ENCODE measurements at regions not wholly inside any gene's neighbourhood (a gene's known extent, or its start where the extent isn't known, plus 50 kb on each side); places are given as distances from the start of the nearest gene placed in this dataset.
A peak's percentile ranks its signal among the peaks of the same experiment; 100 is the strongest.

GRCh38 chr5:133732536-133732935 lies 120.2 kb upstream of the FSTL4 start:
- no peak for DNase-seq

GRCh38 chr5:133731951-133732350 lies 119.6 kb upstream of the FSTL4 start:
- no peak for DNase-seq

GRCh38 chr5:133730866-133731265 lies 118.5 kb upstream of the FSTL4 start:
- DNase-seq = no peak

- no peak for DNase-seq
Measured at GRCh38 chr5:133730346-133730745, 118.0 kb upstream of the FSTL4 start.

- DNase-seq = no peak
Measured at GRCh38 chr5:133729800-133730199, 117.5 kb upstream of the FSTL4 start.

GRCh38 chr5:133728475-133728874 lies 116.1 kb upstream of the FSTL4 start:
- DNase-seq = no peak

GRCh38 chr5:133727636-133728035 lies 115.3 kb upstream of the FSTL4 start:
- DNase-seq = no peak

GRCh38 chr5:133723651-133724366 lies 111.5 kb upstream of the FSTL4 start:
- no peak for DNase-seq

GRCh38 chr5:133723126-133723525 lies 110.8 kb upstream of the FSTL4 start:
- no peak for DNase-seq

- DNase-seq = no peak
Measured at GRCh38 chr5:133721365-133721764, 109.0 kb upstream of the FSTL4 start.

- no peak for DNase-seq
Measured at GRCh38 chr5:133718457-133718856, 106.1 kb upstream of the FSTL4 start.

- no peak for DNase-seq
Measured at GRCh38 chr5:133716532-133717183, 104.3 kb upstream of the FSTL4 start.

- DNase-seq = no peak
Measured at GRCh38 chr5:133715616-133716015, 103.3 kb upstream of the FSTL4 start.

- DNase-seq = no peak
Measured at GRCh38 chr5:133715216-133715615, 102.9 kb upstream of the FSTL4 start.

- DNase-seq = no peak
Measured at GRCh38 chr5:133714161-133714915, 102.0 kb upstream of the FSTL4 start.

GRCh38 chr5:133713751-133714150 lies 101.4 kb upstream of the FSTL4 start:
- no peak for DNase-seq

- no peak for DNase-seq
Measured at GRCh38 chr5:133713209-133713608, 100.9 kb upstream of the FSTL4 start.

- no peak for DNase-seq
Measured at GRCh38 chr5:133712562-133712961, 100.2 kb upstream of the FSTL4 start.

- DNase-seq = no peak
Measured at GRCh38 chr5:133709209-133709725, 96.9 kb upstream of the FSTL4 start.

- DNase-seq = no peak
Measured at GRCh38 chr5:133708331-133708850, 96.0 kb upstream of the FSTL4 start.

- peak; percentile 56 for DNase-seq
Measured at GRCh38 chr5:133707629-133708028, 95.3 kb upstream of the FSTL4 start.

GRCh38 chr5:133706506-133707430 lies 94.4 kb upstream of the FSTL4 start:
- DNase-seq = no peak
